Stomach smooth muscle (tissue), 2 donors: ENCODE measurements at regions not wholly inside any gene's neighbourhood (a gene's known extent, or its start where the extent isn't known, plus 50 kb on each side); places are given as distances from the start of the nearest gene placed in this dataset.

ENCODE experiments used
- H3K27ac ChIP-seq: one replicate; pipeline ENCODE4 v1.7.0; 2013; ENCODE audit warnings: mild to moderate bottlenecking, low read length, inconsistent platforms
- H3K27me3 ChIP-seq, 2 donors: one replicate each; pipeline ENCODE4 v1.7.0; 2013; ENCODE audit warnings: low read length in 2 of 2; ENCODE audit not compliant: insufficient read depth in 2 of 2, control insufficient read depth in 1 of 2
- H3K36me3 ChIP-seq, 2 donors: one replicate each; pipeline ENCODE4 v1.7.0; 2013; ENCODE audit warnings: low read length in 2 of 2; ENCODE audit not compliant: control insufficient read depth in 2 of 2, insufficient read depth in 2 of 2
- H3K4me1 ChIP-seq: one replicate; pipeline ENCODE4 v1.7.0; 2013; ENCODE audit warnings: low read length; ENCODE audit not compliant: control insufficient read depth, insufficient read depth
- H3K4me3 ChIP-seq, 2 donors: one replicate each; pipeline ENCODE4 v1.7.0; 2013; ENCODE audit warnings: low read length in 2 of 2
- H3K9ac ChIP-seq, 2 donors: one replicate each; pipeline ENCODE4 v1.7.0; 2013; ENCODE audit warnings: low read length in 2 of 2, mild to moderate bottlenecking in 1 of 2
- H3K9me3 ChIP-seq, 2 donors: one replicate each; pipeline ENCODE4 v1.7.0; 2013; ENCODE audit warnings: low read length in 2 of 2; ENCODE audit not compliant: control insufficient read depth in 2 of 2
- donor health status: healthy.
- donor health status: Pancreatic carcinoma.

- H3K4me3 ChIP-seq, result no peak overlapping the region
- H3K4me1 ChIP-seq, result no peaks in the 10 kb centered on the region
- H3K36me3 ChIP-seq, result no peaks in the 10 kb centered on the region
- no peak overlapping the region for H3K27ac ChIP-seq
- H3K9me3 ChIP-seq, result no peaks in the 10 kb centered on the region
- H3K27me3 ChIP-seq, result no peaks in the 10 kb centered on the region
- no peak overlapping the region for H3K9ac ChIP-seq
Observed at GRCh38 chr1:192945390-192946130, 113.6 kb downstream of the UCHL5 start.

GRCh38 chr1:192949783-192950182 lies 109.4 kb downstream of the UCHL5 start:
- no peaks in the 10 kb centered on the region for H3K36me3 ChIP-seq
- H3K9ac ChIP-seq, result no peak overlapping the region

GRCh38 chr1:192950926-192951325 lies 108.2 kb downstream of the UCHL5 start:
- H3K9me3 ChIP-seq, result no peaks in the 10 kb centered on the region

More at GRCh38 chr1:192949783-192950182, 109.4 kb downstream of the UCHL5 start:
- Histone ChIP-seq H3K4me1 (no peaks in the 10 kb centered on the region), H3K9me3 (no peaks in the 10 kb centered on the region), H3K27me3 (no peaks in the 10 kb centered on the region), H3K4me3 (no peak overlapping the region), H3K27ac (no peak overlapping the region)

GRCh38 chr1:192951691-192952460 lies 107.3 kb downstream of the UCHL5 start:
- no peaks in the 10 kb centered on the region for H3K4me1 ChIP-seq
- peak overlapping the region in 1 of 2 donors; percentile 9 for H3K4me3 ChIP-seq
- no peaks in the 10 kb centered on the region for H3K36me3 ChIP-seq
- no peaks in the 10 kb centered on the region for H3K9me3 ChIP-seq
- H3K27ac ChIP-seq, result no peak overlapping the region
- H3K9ac ChIP-seq, result no peak overlapping the region
- no peaks in the 10 kb centered on the region for H3K27me3 ChIP-seq

More at GRCh38 chr1:192950926-192951325, 108.2 kb downstream of the UCHL5 start:
- no peaks in the 10 kb centered on the region for H3K27me3 ChIP-seq
- no peaks in the 10 kb centered on the region for H3K36me3 ChIP-seq
- H3K9ac ChIP-seq, result no peak overlapping the region
- H3K4me1 ChIP-seq, result no peaks in the 10 kb centered on the region
- H3K27ac ChIP-seq, result no peak overlapping the region
- H3K4me3 ChIP-seq, result no peak overlapping the region

- Histone ChIP-seq H3K36me3 (no peaks in the 10 kb centered on the region), H3K4me1 (no peaks in the 10 kb centered on the region), H3K4me3 (no peak overlapping the region), H3K27me3 (no peaks in the 10 kb centered on the region), H3K9ac (no peak overlapping the region), H3K27ac (no peak overlapping the region), H3K9me3 (no peaks in the 10 kb centered on the region)
Observed at GRCh38 chr1:192952646-192953045, 106.5 kb downstream of the UCHL5 start.

GRCh38 chr1:192954705-192955265 lies 104.4 kb downstream of the UCHL5 start:
- Histone ChIP-seq H3K36me3 (no peaks in the 10 kb centered on the region), H3K4me1 (no peaks in the 10 kb centered on the region), H3K9me3 (no peaks in the 10 kb centered on the region), H3K27me3 (no peaks in the 10 kb centered on the region), H3K9ac (no peak overlapping the region), H3K27ac (no peak overlapping the region), H3K4me3 (no peak overlapping the region)

- H3K27me3 ChIP-seq, result no peaks in the 10 kb centered on the region
- H3K9ac ChIP-seq, result no peak overlapping the region
- no peak overlapping the region for H3K27ac ChIP-seq
- no peaks in the 10 kb centered on the region for H3K4me1 ChIP-seq
- H3K4me3 ChIP-seq, result no peak overlapping the region
- no peaks in the 10 kb centered on the region for H3K9me3 ChIP-seq
- H3K36me3 ChIP-seq, result no peaks in the 10 kb centered on the region
Observed at GRCh38 chr1:192958350-192958749, 100.8 kb downstream of the UCHL5 start.

- Histone ChIP-seq H3K36me3 (no peaks in the 10 kb centered on the region), H3K27me3 (no peaks in the 10 kb centered on the region), H3K27ac (no peak overlapping the region), H3K9ac (no peak overlapping the region), H3K4me1 (no peaks in the 10 kb centered on the region), H3K9me3 (no peaks in the 10 kb centered on the region), H3K4me3 (no peak overlapping the region)
Observed at GRCh38 chr1:192958871-192959270, 100.3 kb downstream of the UCHL5 start.

- Histone ChIP-seq H3K27me3 (no peaks in the 10 kb centered on the region), H3K4me1 (no peaks in the 10 kb centered on the region), H3K36me3 (no peaks in the 10 kb centered on the region), H3K9me3 (no peaks in the 10 kb centered on the region), H3K27ac (no peak overlapping the region), H3K4me3 (no peak overlapping the region), H3K9ac (no peak overlapping the region)
Observed at GRCh38 chr1:192959657-192960186, 99.4 kb downstream of the UCHL5 start.
